ENCODE measurements at regions not wholly inside any gene's neighbourhood (a gene's known extent, or its start where the extent isn't known, plus 50 kb on each side); places are given as distances from the start of the nearest gene placed in this dataset.

DNA sequence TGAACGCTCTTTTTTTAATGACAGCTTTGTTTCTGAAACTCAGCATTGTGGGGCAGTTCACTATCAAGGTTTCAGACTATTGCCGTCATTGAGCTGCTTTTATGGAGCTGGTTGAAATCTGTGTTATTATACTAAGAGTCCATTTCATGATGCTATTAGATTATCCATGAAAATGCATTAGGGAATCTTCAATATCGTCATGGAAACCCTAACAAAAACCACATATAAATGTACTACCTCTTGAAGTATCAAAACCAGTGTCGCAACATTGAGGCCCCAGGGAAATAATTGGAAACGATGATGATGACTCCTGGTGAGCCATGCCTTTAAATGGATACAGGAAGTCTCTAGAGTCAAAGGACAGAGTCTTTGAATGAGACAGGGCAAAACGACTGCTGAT is 231.6 kb upstream of the CPHXL start:
- TF ChIP-seq, protein P1, sequence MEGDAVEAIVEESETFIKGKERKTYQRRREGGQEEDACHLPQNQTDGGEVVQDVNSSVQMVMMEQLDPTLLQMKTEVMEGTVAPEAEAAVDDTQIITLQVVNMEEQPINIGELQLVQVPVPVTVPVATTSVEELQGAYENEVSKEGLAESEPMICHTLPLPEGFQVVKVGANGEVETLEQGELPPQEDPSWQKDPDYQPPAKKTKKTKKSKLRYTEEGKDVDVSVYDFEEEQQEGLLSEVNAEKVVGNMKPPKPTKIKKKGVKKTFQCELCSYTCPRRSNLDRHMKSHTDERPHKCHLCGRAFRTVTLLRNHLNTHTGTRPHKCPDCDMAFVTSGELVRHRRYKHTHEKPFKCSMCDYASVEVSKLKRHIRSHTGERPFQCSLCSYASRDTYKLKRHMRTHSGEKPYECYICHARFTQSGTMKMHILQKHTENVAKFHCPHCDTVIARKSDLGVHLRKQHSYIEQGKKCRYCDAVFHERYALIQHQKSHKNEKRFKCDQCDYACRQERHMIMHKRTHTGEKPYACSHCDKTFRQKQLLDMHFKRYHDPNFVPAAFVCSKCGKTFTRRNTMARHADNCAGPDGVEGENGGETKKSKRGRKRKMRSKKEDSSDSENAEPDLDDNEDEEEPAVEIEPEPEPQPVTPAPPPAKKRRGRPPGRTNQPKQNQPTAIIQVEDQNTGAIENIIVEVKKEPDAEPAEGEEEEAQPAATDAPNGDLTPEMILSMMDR (conservative IDR thresholded peaks at IDR 0.05; ENCODE audit: low read length): no peak
- TF ChIP-seq EZH2phosphoT487 (IDR thresholded peaks at IDR 0.05; ENCODE audit: borderline replicate concordance): no peak

All from Loucy (cell line).